Fibroblast of the aortic adventitia (primary cell): ENCODE measurements at regions not wholly inside any gene's neighbourhood (a gene's known extent, or its start where the extent isn't known, plus 50 kb on each side); places are given as distances from the start of the nearest gene placed in this dataset.

Experiments
- DNase-seq: peaks from one replicate; pipeline ENCODE4 v3.0.0-alpha.2; 2010; ENCODE audit warnings: low read depth
- H3K4me3 ChIP-seq: 2 replicates; pipeline ENCODE4 v1.5.1; 2011; ENCODE audit warnings: low read depth, mild to moderate bottlenecking, control low read depth, low read length, moderate library complexity
- CTCF ChIP-seq: IDR thresholded peaks from 2 replicates; pipeline ENCODE4 v1.5.1; 2011; ENCODE audit warnings: mild to moderate bottlenecking, low read length, control low read depth, inconsistent platforms; ENCODE audit not compliant: insufficient read depth

- H3K4me3 ChIP-seq = no peak overlapping the region
- no peak for DNase-seq
- TF ChIP-seq CTCF = no peak
Measured at GRCh38 chr22:20648306-20648903, 125.5 kb upstream of the SERPIND1 start.

GRCh38 chr22:20650294-20651207, 123.4 kb upstream of the SERPIND1 start:
- DNase-seq = no peak
- TF ChIP-seq CTCF = no peak

GRCh38 chr22:20651286-20651685, 122.6 kb upstream of the SERPIND1 start:
- no peak for TF ChIP-seq CTCF
- H3K4me3 ChIP-seq = no peak overlapping the region
- DNase-seq = no peak

More at GRCh38 chr22:20650294-20651207, 123.4 kb upstream of the SERPIND1 start:
- no peak overlapping the region for H3K4me3 ChIP-seq

- TF ChIP-seq CTCF = no peak
Measured at GRCh38 chr22:20652130-20652529, 121.8 kb upstream of the SERPIND1 start.

GRCh38 chr22:20652582-20652981, 121.3 kb upstream of the SERPIND1 start:
- no peak for DNase-seq
- no peak for TF ChIP-seq CTCF
- H3K4me3 ChIP-seq = no peak overlapping the region

More at GRCh38 chr22:20652130-20652529, 121.8 kb upstream of the SERPIND1 start:
- H3K4me3 ChIP-seq = no peak overlapping the region
- no peak for DNase-seq

GRCh38 chr22:20653012-20653794, 120.7 kb upstream of the SERPIND1 start:
- no peak for DNase-seq
- TF ChIP-seq CTCF = no peak
- no peak overlapping the region for H3K4me3 ChIP-seq
